Dedifferentiated amniotic fluid mesenchymal stem cell (primary cell): ENCODE measurements at regions not wholly inside any gene's neighbourhood (a gene's known extent, or its start where the extent isn't known, plus 50 kb on each side); places are given as distances from the start of the nearest gene placed in this dataset.
"Not testable (repeated sequence)": the region's sequence is repeated elsewhere in the genome, so short reads cannot be mapped to it uniquely, and the experiment has no call there.

Experiments used
- DNase-seq: peaks from one replicate; pipeline ENCODE4 v3.0.0-alpha.2; 2016; ENCODE audit errors: extremely low spot score

- no peak for DNase-seq
These were observed 580.3 kb upstream of the CA10 start for GRCh38 chr17:52738791-52739190.

- DNase-seq, result no peak
These were observed 578.6 kb upstream of the CA10 start for GRCh38 chr17:52737071-52737470.

- no peak for DNase-seq
These were observed 574.3 kb upstream of the CA10 start for GRCh38 chr17:52732841-52733240.

GRCh38 chr17:52724578-52724977 is 566.1 kb upstream of the CA10 start:
- DNase-seq, result no peak

- DNase-seq, result no peak
These were observed 563.4 kb upstream of the CA10 start for GRCh38 chr17:52721910-52722309.

GRCh38 chr17:52710363-52710901 is 551.9 kb upstream of the CA10 start:
- no peak for DNase-seq

GRCh38 chr17:52709724-52710123 is 551.2 kb upstream of the CA10 start:
- DNase-seq, result no peak

- no peak for DNase-seq
These were observed 537.8 kb upstream of the CA10 start for GRCh38 chr17:52696362-52696761.

GRCh38 chr17:52686140-52686539 is 527.6 kb upstream of the CA10 start:
- DNase-seq, result no peak

- no peak for DNase-seq
These were observed 523.0 kb upstream of the CA10 start for GRCh38 chr17:52681480-52681879.

- no peak for DNase-seq
These were observed 519.7 kb upstream of the CA10 start for GRCh38 chr17:52678211-52678610.

GRCh38 chr17:52674686-52675085 is 516.2 kb upstream of the CA10 start:
- no peak for DNase-seq

- no peak for DNase-seq
These were observed 515.3 kb upstream of the CA10 start for GRCh38 chr17:52673791-52674190.

- no peak for DNase-seq
These were observed 507.8 kb upstream of the CA10 start for GRCh38 chr17:52666264-52666663.

- DNase-seq, result no peak
These were observed 502.2 kb upstream of the CA10 start for GRCh38 chr17:52660692-52661091.

- no peak for DNase-seq
These were observed 494.5 kb upstream of the CA10 start for GRCh38 chr17:52653014-52653413.

- no peak for DNase-seq
These were observed 490.5 kb upstream of the CA10 start for GRCh38 chr17:52648995-52649394.

GRCh38 chr17:52647411-52647810 is 488.9 kb upstream of the CA10 start:
- no peak for DNase-seq

GRCh38 chr17:52636443-52636842 is 477.9 kb upstream of the CA10 start:
- no peak for DNase-seq

- no peak for DNase-seq
These were observed 448.1 kb upstream of the CA10 start for GRCh38 chr17:52606590-52606989.

- DNase-seq, result no peak
These were observed 447.6 kb upstream of the CA10 start for GRCh38 chr17:52606098-52606497.

GRCh38 chr17:52604105-52604504 is 445.6 kb upstream of the CA10 start:
- DNase-seq, result no peak

GRCh38 chr17:52597452-52598215 is 439.1 kb upstream of the CA10 start:
- not testable (repeated sequence) for DNase-seq

- DNase-seq, result no peak
These were observed 436.0 kb upstream of the CA10 start for GRCh38 chr17:52594516-52594915.
